PFSK-1 (cell line): ENCODE measurements at regions not wholly inside any gene's neighbourhood (a gene's known extent, or its start where the extent isn't known, plus 50 kb on each side); places are given as distances from the start of the nearest gene placed in this dataset.

Experiments used
- FOXP2 ChIP-seq: optimal IDR thresholded peaks from 2 replicates; pipeline ENCODE3; 2011; ENCODE audit warnings: borderline replicate concordance, control low read depth, inconsistent platforms; ENCODE audit not compliant: insufficient read depth; ENCODE audit errors: extremely low read length, extremely low read depth
- POLR2AphosphoS5 ChIP-seq: IDR thresholded peaks from 2 replicates; pipeline ENCODE4 v1.6.1; 2012; ENCODE audit warnings: low read depth, mild to moderate bottlenecking, control low read depth, low read length, moderate library complexity
- REST ChIP-seq, 2 experiments: IDR thresholded peaks; 2 replicates each; pipeline versions ENCODE4 v1.6.1 to v1.8.0; 2011 to 2012; ENCODE audit warnings: low read depth in 2 of 2, low read length in 2 of 2, control low read depth in 1 of 2, inconsistent platforms in 1 of 2, mild to moderate bottlenecking in 1 of 2, moderate library complexity in 1 of 2; ENCODE audit not compliant: insufficient read depth in 1 of 2
- SIN3A ChIP-seq: IDR thresholded peaks from 2 replicates; pipeline ENCODE4 v1.6.1; 2012; ENCODE audit warnings: mild to moderate bottlenecking, low read length, moderate library complexity, borderline replicate concordance; ENCODE audit not compliant: insufficient read depth
- TAF1 ChIP-seq: IDR thresholded peaks from 2 replicates; pipeline ENCODE4 v1.6.1; 2012; ENCODE audit warnings: low read length, control low read depth, borderline replicate concordance; ENCODE audit not compliant: insufficient read depth

GRCh38 chr20:63140514-63141433 is 75.2 kb downstream of the YTHDF1 start:
- no peak for TF ChIP-seq SIN3A
- TF ChIP-seq POLR2AphosphoS5 = no peak
- no peak for TF ChIP-seq FOXP2
- TF ChIP-seq REST (IDR thresholded peaks at IDR 0.05; ENCODE audit: insufficient read depth in 1 of 2, low read depth in 2 of 2, low read length in 2 of 2) = no peak
- TF ChIP-seq TAF1 = no peak
